GM12878 (cell line): ENCODE measurements at regions not wholly inside any gene's neighbourhood (a gene's known extent, or its start where the extent isn't known, plus 50 kb on each side); places are given as distances from the start of the nearest gene placed in this dataset.

Experiments used
- ATAC-seq: fragments of 200-7000 bp; cut with Tn5 transposase; 3 replicates; pipeline ENCODE4 v1.9.1; 2020; ENCODE audit warnings: mild to moderate bottlenecking, moderate library complexity
- BruUV-seq: library from RNA; stranded (reverse); fragments of 400-500 nt; replicated peaks from 2 replicates; lab custom pipeline; 2021; lab: Mats Ljungman, UMichigan
- CTCF ChIA-PET: fragments of 300-600 bp; sonication (Branson Sonifier 250); formaldehyde crosslinking; extraction: SDS; loops from one replicate; lab custom pipeline; 2021; ENCODE audit warnings: inconsistent platforms; lab: Yijun Ruan, JAX
- POLR2A ChIA-PET: fragments of 350-600 bp; formaldehyde crosslinking; extraction: SDS; loops from one replicate; lab custom pipeline; 2021; ENCODE audit warnings: inconsistent platforms; lab: Charles Lee
- RAD21 ChIA-PET: fragments of 300-600 bp; sonication (Branson Sonifier 250); formaldehyde crosslinking; loops from one replicate; lab custom pipeline; 2023; ENCODE audit warnings: antibody characterized with exemption; ENCODE audit not compliant: unreplicated experiment; lab: Charles Lee
- SMC1A ChIA-PET: fragments of 300-600 bp; sonication (Branson Sonifier 250); formaldehyde crosslinking; loops from one replicate; lab custom pipeline; 2023; ENCODE audit not compliant: unreplicated experiment, uncharacterized antibody; lab: Charles Lee
- DNase-seq: peaks from one replicate; pipeline ENCODE4 v3.0.0-alpha.2; 2011; ENCODE audit warnings: low read depth, low spot score
- FAIRE-seq: peaks from 3 replicates; lab custom pipeline; 2011; peaks lifted over from hg19 to GRCh38; lab: Jason Lieb, UNC
- H2AFZ ChIP-seq: 2 replicates; pipeline ENCODE4 v1.6.0; 2011; ENCODE audit warnings: low read depth, low read length, control low read depth; ENCODE audit not compliant: control insufficient read depth
- H3K27ac ChIP-seq: 2 replicates; pipeline ENCODE4 v1.5.1; 2011; ENCODE audit warnings: control low read depth; ENCODE audit not compliant: control insufficient read depth, insufficient read depth
- H3K27me3 ChIP-seq, 2 experiments: replicated peaks in 1 of 2; 2 replicates each; pipeline versions ENCODE4 v1.6.0 to v1.6.1; 2011; ENCODE audit warnings: low read length in 1 of 2; ENCODE audit not compliant: control insufficient read depth in 2 of 2, insufficient read depth in 2 of 2
- H3K36me3 ChIP-seq, 2 experiments: 2 replicates each; pipeline ENCODE4 v1.5.1; 2011; ENCODE audit warnings: low read length in 1 of 2; ENCODE audit not compliant: control insufficient read depth in 2 of 2, insufficient read depth in 2 of 2
- H3K4me1 ChIP-seq: 2 replicates; pipeline ENCODE4 v1.6.1; 2011; ENCODE audit warnings: mild to moderate bottlenecking, low read length, moderate library complexity, mixed read lengths; ENCODE audit not compliant: control insufficient read depth, insufficient read depth
- H3K4me2 ChIP-seq: 2 replicates; pipeline ENCODE4 v1.6.0; 2011; ENCODE audit warnings: control low read depth; ENCODE audit not compliant: control insufficient read depth, insufficient read depth
- H3K4me3 ChIP-seq: fragments of 200-600 bp; sonication (generic); 2 replicates; pipeline ENCODE4 v1.5.1; 2016
- H3K79me2 ChIP-seq: 2 replicates; pipeline ENCODE4 v1.6.0; 2011; ENCODE audit warnings: low read length; ENCODE audit not compliant: control insufficient read depth, insufficient read depth
- H3K9ac ChIP-seq: 2 replicates; pipeline ENCODE4 v1.8.0; 2011; ENCODE audit warnings: low read length, control low read depth, mixed read lengths; ENCODE audit not compliant: control insufficient read depth, insufficient read depth
- H3K9me3 ChIP-seq: replicated peaks from 3 replicates; pipeline ENCODE4 v1.5.1; 2011; ENCODE audit warnings: mild to moderate bottlenecking, low read length; ENCODE audit not compliant: control insufficient read depth, insufficient read depth
- H4K20me1 ChIP-seq: 2 replicates; pipeline ENCODE4 v1.6.0; 2011; ENCODE audit not compliant: control insufficient read depth, insufficient read depth
- BCL11A ChIP-seq: IDR thresholded peaks from 2 replicates; pipeline ENCODE4 v1.6.1; 2011; ENCODE audit warnings: low read depth, low read length
- BCLAF1 ChIP-seq: fragments of 450-650 bp; IDR thresholded peaks from 2 replicates; pipeline ENCODE4 v1.6.1; 2017; ENCODE audit warnings: antibody characterized with exemption, mild to moderate bottlenecking, moderate library complexity
- FOS ChIP-seq: IDR thresholded peaks from 3 replicates; pipeline ENCODE4 v1.6.1; 2011; ENCODE audit warnings: borderline replicate concordance; ENCODE audit not compliant: insufficient read length; ENCODE audit errors: extremely low read depth
- HDAC6 ChIP-seq: fragments of 200-600 bp; sonication (generic); IDR thresholded peaks from one replicate; pipeline ENCODE4 v1.8.0; 2017; ENCODE audit warnings: antibody characterized with exemption; ENCODE audit not compliant: unreplicated experiment
- IKZF1 ChIP-seq: fragments of 450-650 bp; conservative IDR thresholded peaks from 2 replicates; pipeline ENCODE4 v1.6.1; 2017; ENCODE audit warnings: antibody characterized with exemption, mild to moderate bottlenecking
- PBX3 ChIP-seq: IDR thresholded peaks from 2 replicates; pipeline ENCODE4 v1.6.1; 2011; ENCODE audit warnings: mild to moderate bottlenecking, low read depth, low read length, moderate library complexity; ENCODE audit not compliant: insufficient replicate concordance
- PML ChIP-seq: IDR thresholded peaks from 2 replicates; pipeline ENCODE4 v1.6.1; 2012; ENCODE audit warnings: low read length, inconsistent platforms
- RB1 ChIP-seq: fragments of 450-650 bp; formaldehyde crosslinking; IDR thresholded peaks from 2 replicates; pipeline ENCODE4 v1.6.1; 2017; ENCODE audit warnings: mild to moderate bottlenecking, borderline replicate concordance
- RBBP5 ChIP-seq: fragments of 200-600 bp; sonication (generic); conservative IDR thresholded peaks from 2 replicates; pipeline ENCODE4 v1.6.1; 2016
- SKIL ChIP-seq: fragments of 450-650 bp; IDR thresholded peaks from 2 replicates; pipeline ENCODE4 v1.6.1; 2017; ENCODE audit warnings: mild to moderate bottlenecking, low read depth, inconsistent platforms; ENCODE audit not compliant: poor library complexity, severe bottlenecking
- SMC3 ChIP-seq: IDR thresholded peaks from 2 replicates; pipeline ENCODE4 v1.6.1; 2011; ENCODE audit warnings: low read length, improper control_type of control experiment, borderline replicate concordance
- in situ Hi-C: fragments of 300-500 bp; cut with MboI; formaldehyde crosslinking; loops from 9 replicates; pipeline ENCODE4 v1.14.3; 2018; ENCODE audit warnings: mixed read lengths
- intact Hi-C: fragments of 100-400 bp; cut with micrococcal nuclease; formaldehyde crosslinking; loops from one replicate; pipeline ENCODE4 v1.14.2; 2022; ENCODE audit not compliant: unreplicated experiment
- TF ChIP-seq, protein P1 (sequence below): IDR thresholded peaks from 2 replicates; pipeline ENCODE4 v1.6.1; 2012; ENCODE audit warnings: improper control_type of control experiment, low read depth, low read length; ENCODE audit not compliant: insufficient replicate concordance

GRCh38 chr4:141905751-141906150 lies 269.4 kb downstream of the IL15 start (continued):
- TF ChIP-seq PBX3 = no peak
- TF ChIP-seq PML = no peak
- TF ChIP-seq SMC3 = no peak
- TF ChIP-seq RB1 = no peak
- TF ChIP-seq IKZF1 = no peak
- no peak for TF ChIP-seq HDAC6
- no peak for TF ChIP-seq FOS

GRCh38 chr4:141909541-141909940 lies 273.2 kb downstream of the IL15 start:
- RAD21 ChIA-PET = no interaction called here
- CTCF ChIA-PET = no interaction called here
- no peak overlapping the region for H3K4me2 ChIP-seq
- no peaks in the 10 kb centered on the region for H3K27me3 ChIP-seq
- no peaks in the 10 kb centered on the region for H3K36me3 ChIP-seq
- H3K79me2 ChIP-seq = no peaks in the 10 kb centered on the region
- H3K9me3 ChIP-seq = no peaks in the 10 kb centered on the region
- FAIRE-seq = no peak
- H3K9ac ChIP-seq = no peak overlapping the region
- POLR2A ChIA-PET = no interaction called here
- H3K4me3 ChIP-seq = no peak overlapping the region
- TF ChIP-seq SKIL = no peak
- no peak for TF ChIP-seq BCL11A
- TF ChIP-seq RBBP5 = no peak
- no peak for TF ChIP-seq BCLAF1
- TF ChIP-seq, protein P1, sequence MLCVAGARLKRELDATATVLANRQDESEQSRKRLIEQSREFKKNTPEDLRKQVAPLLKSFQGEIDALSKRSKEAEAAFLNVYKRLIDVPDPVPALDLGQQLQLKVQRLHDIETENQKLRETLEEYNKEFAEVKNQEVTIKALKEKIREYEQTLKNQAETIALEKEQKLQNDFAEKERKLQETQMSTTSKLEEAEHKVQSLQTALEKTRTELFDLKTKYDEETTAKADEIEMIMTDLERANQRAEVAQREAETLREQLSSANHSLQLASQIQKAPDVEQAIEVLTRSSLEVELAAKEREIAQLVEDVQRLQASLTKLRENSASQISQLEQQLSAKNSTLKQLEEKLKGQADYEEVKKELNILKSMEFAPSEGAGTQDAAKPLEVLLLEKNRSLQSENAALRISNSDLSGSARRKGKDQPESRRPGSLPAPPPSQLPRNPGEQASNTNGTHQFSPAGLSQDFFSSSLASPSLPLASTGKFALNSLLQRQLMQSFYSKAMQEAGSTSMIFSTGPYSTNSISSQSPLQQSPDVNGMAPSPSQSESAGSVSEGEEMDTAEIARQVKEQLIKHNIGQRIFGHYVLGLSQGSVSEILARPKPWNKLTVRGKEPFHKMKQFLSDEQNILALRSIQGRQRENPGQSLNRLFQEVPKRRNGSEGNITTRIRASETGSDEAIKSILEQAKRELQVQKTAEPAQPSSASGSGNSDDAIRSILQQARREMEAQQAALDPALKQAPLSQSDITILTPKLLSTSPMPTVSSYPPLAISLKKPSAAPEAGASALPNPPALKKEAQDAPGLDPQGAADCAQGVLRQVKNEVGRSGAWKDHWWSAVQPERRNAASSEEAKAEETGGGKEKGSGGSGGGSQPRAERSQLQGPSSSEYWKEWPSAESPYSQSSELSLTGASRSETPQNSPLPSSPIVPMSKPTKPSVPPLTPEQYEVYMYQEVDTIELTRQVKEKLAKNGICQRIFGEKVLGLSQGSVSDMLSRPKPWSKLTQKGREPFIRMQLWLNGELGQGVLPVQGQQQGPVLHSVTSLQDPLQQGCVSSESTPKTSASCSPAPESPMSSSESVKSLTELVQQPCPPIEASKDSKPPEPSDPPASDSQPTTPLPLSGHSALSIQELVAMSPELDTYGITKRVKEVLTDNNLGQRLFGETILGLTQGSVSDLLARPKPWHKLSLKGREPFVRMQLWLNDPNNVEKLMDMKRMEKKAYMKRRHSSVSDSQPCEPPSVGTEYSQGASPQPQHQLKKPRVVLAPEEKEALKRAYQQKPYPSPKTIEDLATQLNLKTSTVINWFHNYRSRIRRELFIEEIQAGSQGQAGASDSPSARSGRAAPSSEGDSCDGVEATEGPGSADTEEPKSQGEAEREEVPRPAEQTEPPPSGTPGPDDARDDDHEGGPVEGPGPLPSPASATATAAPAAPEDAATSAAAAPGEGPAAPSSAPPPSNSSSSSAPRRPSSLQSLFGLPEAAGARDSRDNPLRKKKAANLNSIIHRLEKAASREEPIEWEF = no peak
- H3K27ac ChIP-seq = no peak overlapping the region
- H3K4me1 ChIP-seq = no peaks in the 10 kb centered on the region
- BruUV-seq = no TSS peak
- no peaks in the 10 kb centered on the region for H4K20me1 ChIP-seq
- no peak for ATAC-seq
- H2AFZ ChIP-seq = no peak overlapping the region
- intact Hi-C loops = no loop called here
- SMC1A ChIA-PET = no interaction called here
- no peak for DNase-seq
- in situ Hi-C loops = no loop called here
